GM12878 (cell line): ENCODE measurements at regions not wholly inside any gene's neighbourhood (a gene's known extent, or its start where the extent isn't known, plus 50 kb on each side); places are given as distances from the start of the nearest gene placed in this dataset.

ENCODE experiments used
- ATAC-seq: fragments of 200-7000 bp; cut with Tn5 transposase; 3 replicates; pipeline ENCODE4 v1.9.1; 2020; ENCODE audit warnings: mild to moderate bottlenecking, moderate library complexity
- BruUV-seq: library from RNA; stranded (reverse); fragments of 400-500 nt; replicated peaks from 2 replicates; lab custom pipeline; 2021; lab: Mats Ljungman, UMichigan
- CTCF ChIA-PET: fragments of 300-600 bp; sonication (Branson Sonifier 250); formaldehyde crosslinking; extraction: SDS; loops from one replicate; lab custom pipeline; 2021; ENCODE audit warnings: inconsistent platforms; lab: Yijun Ruan, JAX
- POLR2A ChIA-PET: fragments of 350-600 bp; formaldehyde crosslinking; extraction: SDS; loops from one replicate; lab custom pipeline; 2021; ENCODE audit warnings: inconsistent platforms; lab: Charles Lee
- RAD21 ChIA-PET: fragments of 300-600 bp; sonication (Branson Sonifier 250); formaldehyde crosslinking; loops from one replicate; lab custom pipeline; 2023; ENCODE audit warnings: antibody characterized with exemption; ENCODE audit not compliant: unreplicated experiment; lab: Charles Lee
- SMC1A ChIA-PET: fragments of 300-600 bp; sonication (Branson Sonifier 250); formaldehyde crosslinking; loops from one replicate; lab custom pipeline; 2023; ENCODE audit not compliant: unreplicated experiment, uncharacterized antibody; lab: Charles Lee
- DNase-seq: peaks from one replicate; pipeline ENCODE4 v3.0.0-alpha.2; 2011; ENCODE audit warnings: low read depth, low spot score
- FAIRE-seq: peaks from 3 replicates; lab custom pipeline; 2011; peaks lifted over from hg19 to GRCh38; lab: Jason Lieb, UNC
- H2AFZ ChIP-seq: 2 replicates; pipeline ENCODE4 v1.6.0; 2011; ENCODE audit warnings: low read depth, low read length, control low read depth; ENCODE audit not compliant: control insufficient read depth
- H3K27ac ChIP-seq: 2 replicates; pipeline ENCODE4 v1.5.1; 2011; ENCODE audit warnings: control low read depth; ENCODE audit not compliant: control insufficient read depth, insufficient read depth
- H3K27me3 ChIP-seq, 2 experiments: replicated peaks in 1 of 2; 2 replicates each; pipeline versions ENCODE4 v1.6.0 to v1.6.1; 2011; ENCODE audit warnings: low read length in 1 of 2; ENCODE audit not compliant: control insufficient read depth in 2 of 2, insufficient read depth in 2 of 2
- H3K36me3 ChIP-seq, 2 experiments: 2 replicates each; pipeline ENCODE4 v1.5.1; 2011; ENCODE audit warnings: low read length in 1 of 2; ENCODE audit not compliant: control insufficient read depth in 2 of 2, insufficient read depth in 2 of 2
- H3K4me1 ChIP-seq: 2 replicates; pipeline ENCODE4 v1.6.1; 2011; ENCODE audit warnings: mild to moderate bottlenecking, low read length, moderate library complexity, mixed read lengths; ENCODE audit not compliant: control insufficient read depth, insufficient read depth
- H3K4me2 ChIP-seq: 2 replicates; pipeline ENCODE4 v1.6.0; 2011; ENCODE audit warnings: control low read depth; ENCODE audit not compliant: control insufficient read depth, insufficient read depth
- H3K4me3 ChIP-seq: fragments of 200-600 bp; sonication (generic); 2 replicates; pipeline ENCODE4 v1.5.1; 2016
- H3K79me2 ChIP-seq: 2 replicates; pipeline ENCODE4 v1.6.0; 2011; ENCODE audit warnings: low read length; ENCODE audit not compliant: control insufficient read depth, insufficient read depth
- H3K9ac ChIP-seq: 2 replicates; pipeline ENCODE4 v1.8.0; 2011; ENCODE audit warnings: low read length, control low read depth, mixed read lengths; ENCODE audit not compliant: control insufficient read depth, insufficient read depth
- H3K9me3 ChIP-seq: replicated peaks from 3 replicates; pipeline ENCODE4 v1.5.1; 2011; ENCODE audit warnings: mild to moderate bottlenecking, low read length; ENCODE audit not compliant: control insufficient read depth, insufficient read depth
- H4K20me1 ChIP-seq: 2 replicates; pipeline ENCODE4 v1.6.0; 2011; ENCODE audit not compliant: control insufficient read depth, insufficient read depth
- BCLAF1 ChIP-seq: fragments of 450-650 bp; IDR thresholded peaks from 2 replicates; pipeline ENCODE4 v1.6.1; 2017; ENCODE audit warnings: antibody characterized with exemption, mild to moderate bottlenecking, moderate library complexity
- CREB1 ChIP-seq: IDR thresholded peaks from 2 replicates; pipeline ENCODE4 v1.6.1; 2012; ENCODE audit warnings: low read depth, mild to moderate bottlenecking, inconsistent platforms
- CREM ChIP-seq: IDR thresholded peaks from 2 replicates; pipeline ENCODE4 v1.6.1; 2014; ENCODE audit warnings: antibody characterized with exemption, low read depth
- GABPA ChIP-seq: IDR thresholded peaks from 2 replicates; pipeline ENCODE4 v1.6.1; 2014; ENCODE audit warnings: antibody characterized with exemption, low read depth, mild to moderate bottlenecking, inconsistent platforms
- IKZF2 ChIP-seq, 2 experiments: fragments of 450-650 bp; IDR thresholded peaks; 2 replicates each; pipeline ENCODE4 v1.6.1; 2017; ENCODE audit warnings: mild to moderate bottlenecking in 2 of 2, moderate library complexity in 2 of 2
- JUND ChIP-seq: IDR thresholded peaks from 2 replicates; pipeline ENCODE4 v1.6.1; 2012; ENCODE audit warnings: low read depth, mild to moderate bottlenecking, low read length, improper control_type of control experiment, moderate library complexity
- NFIC ChIP-seq: IDR thresholded peaks from 2 replicates; pipeline ENCODE4 v1.6.1; 2012; ENCODE audit warnings: low read depth, mild to moderate bottlenecking, inconsistent platforms, low read length, moderate library complexity
- PML ChIP-seq: IDR thresholded peaks from 2 replicates; pipeline ENCODE4 v1.6.1; 2012; ENCODE audit warnings: low read length, inconsistent platforms
- SMAD1 ChIP-seq: fragments of 450-650 bp; IDR thresholded peaks from 2 replicates; pipeline ENCODE4 v1.6.1; 2018; ENCODE audit warnings: mild to moderate bottlenecking, low read depth; ENCODE audit not compliant: partially characterized antibody
- SP1 ChIP-seq: IDR thresholded peaks from one replicate; pipeline ENCODE4 v1.6.1; 2011; ENCODE audit warnings: low read depth, low read length
- SREBF1 ChIP-seq: IDR thresholded peaks from 2 replicates; pipeline ENCODE4 v1.6.1; 2012; ENCODE audit warnings: mild to moderate bottlenecking, low read length
- SUPT20H ChIP-seq: IDR thresholded peaks from 2 replicates; pipeline ENCODE4 v1.6.1; 2011; ENCODE audit warnings: low read depth, mild to moderate bottlenecking, low read length, moderate library complexity, borderline replicate concordance; ENCODE audit not compliant: control insufficient read depth
- TBL1XR1 ChIP-seq: IDR thresholded peaks from 2 replicates; pipeline ENCODE4 v1.6.1; 2012; ENCODE audit warnings: low read depth, low read length, improper control_type of control experiment
- ZBTB11 ChIP-seq: fragments of 450-650 bp; formaldehyde crosslinking; IDR thresholded peaks from 2 replicates; pipeline ENCODE4 v1.5.0; 2022; ENCODE audit warnings: mild to moderate bottlenecking, missing genetic modification characterization
- ZNF592 ChIP-seq: fragments of 450-650 bp; IDR thresholded peaks from 2 replicates; pipeline ENCODE4 v1.6.1; 2017; ENCODE audit warnings: mild to moderate bottlenecking, moderate library complexity
- ZNF622 ChIP-seq: fragments of 450-650 bp; IDR thresholded peaks from 2 replicates; pipeline ENCODE4 v1.6.1; 2017; ENCODE audit warnings: mild to moderate bottlenecking, inconsistent platforms
- WGBS: methylation state at CpG from one replicate; pipeline ENCODE4 v1.1.6; 2016; ENCODE audit warnings: low lambda C conversion rate; ENCODE audit not compliant: insufficient replicate concordance, insufficient coverage; ENCODE audit errors: missing lambda C conversion rate; 5-methylcytosine and 5-hydroxymethylcytosine counted together
- in situ Hi-C: fragments of 300-500 bp; cut with MboI; formaldehyde crosslinking; loops from 9 replicates; pipeline ENCODE4 v1.14.3; 2018; ENCODE audit warnings: mixed read lengths
- intact Hi-C: fragments of 100-400 bp; cut with micrococcal nuclease; formaldehyde crosslinking; loops from one replicate; pipeline ENCODE4 v1.14.2; 2022; ENCODE audit not compliant: unreplicated experiment

GRCh38 chr10:128642023-128642422, 515.8 kb upstream of the MKI67 start:
- intact Hi-C loops: no loop called here
- H3K4me2 ChIP-seq: no peak overlapping the region
- DNase-seq (no peak), FAIRE-seq (no peak), ATAC-seq (no peak)
- H3K36me3 ChIP-seq: no peaks in the 10 kb centered on the region
- ChIA-PET SMC1A (interaction anchor here (1.0 kb wide), 1 partner anchor 11 kb away, joined by 3 read pairs; no protein-coding TSS in a partner anchor), RAD21 (no interaction called here), POLR2A (no interaction called here), CTCF (no interaction called here)
- no peaks in the 10 kb centered on the region for H3K4me1 ChIP-seq
- H3K27me3 ChIP-seq: no peaks in the 10 kb centered on the region
- no peaks in the 10 kb centered on the region for H4K20me1 ChIP-seq
- H3K27ac ChIP-seq: no peak overlapping the region
- WGBS: 3% methylated on average over 4 of the region's 4 CpGs
- no TSS peak for BruUV-seq
- no peak overlapping the region for H3K9ac ChIP-seq
- no peak overlapping the region for H2AFZ ChIP-seq
- H3K79me2 ChIP-seq: no peaks in the 10 kb centered on the region
- in situ Hi-C loops: no loop called here
- H3K4me3 ChIP-seq: no peak overlapping the region
- H3K9me3 ChIP-seq: no peaks in the 10 kb centered on the region
- TF ChIP-seq PML: no peak
- no peak for TF ChIP-seq IKZF2 (IDR thresholded peaks at IDR 0.05)
- no peak for TF ChIP-seq ZBTB11 (CRISPR knock-in tag)
- no peak for TF ChIP-seq CREM
- no peak for TF ChIP-seq SREBF1
- no peak for TF ChIP-seq CREB1
- TF ChIP-seq ZNF622: no peak
- no peak for TF ChIP-seq TBL1XR1
- no peak for TF ChIP-seq SMAD1
- no peak for TF ChIP-seq BCLAF1
- no peak for TF ChIP-seq JUND
- no peak for TF ChIP-seq ZNF592
- no peak for TF ChIP-seq NFIC
- no peak for TF ChIP-seq SUPT20H
- no peak for TF ChIP-seq SP1
- no peak for TF ChIP-seq GABPA
